HepG2 (cell line): ENCODE measurements at regions not wholly inside any gene's neighbourhood (a gene's known extent, or its start where the extent isn't known, plus 50 kb on each side); places are given as distances from the start of the nearest gene placed in this dataset.

Experiments
- ATAC-seq: fragments of 200-7000 bp; cut with Tn5 transposase; 3 replicates; pipeline ENCODE4 v1.9.1; 2020; ENCODE audit warnings: mild to moderate bottlenecking, moderate library complexity
- BruUV-seq: library from RNA; stranded (reverse); fragments of 400-500 nt; replicated peaks from 2 replicates; lab custom pipeline; 2021; lab: Mats Ljungman, UMichigan
- CTCF ChIA-PET: fragments of 300-600 bp; formaldehyde crosslinking; extraction: SDS; loops from one replicate; lab custom pipeline; 2021; ENCODE audit warnings: low total read pairs, inconsistent platforms, low intra/inter-chr PET ratio; lab: Yijun Ruan, JAX
- POLR2A ChIA-PET: fragments of 350-600 bp; sonication (Branson Sonifier 250); formaldehyde crosslinking; loops from one replicate; lab custom pipeline; 2020; ENCODE audit warnings: antibody characterized with exemption, inconsistent platforms; lab: Yijun Ruan, JAX
- DNase-seq: peaks from one replicate; pipeline ENCODE4 v3.0.0-alpha.2; 2015; ENCODE audit warnings: low spot score
- FAIRE-seq: peaks from 3 replicates; lab custom pipeline; 2011; peaks lifted over from hg19 to GRCh38; lab: Jason Lieb, UNC
- H2AFZ ChIP-seq: one replicate; pipeline ENCODE4 v1.6.1; 2011; ENCODE audit warnings: low read length, inconsistent platforms
- H3K27ac ChIP-seq: fragments of 300-600 bp; 3 replicates; pipeline ENCODE4 v1.8.0; 2011; ENCODE audit warnings: mixed run types, mild to moderate bottlenecking, mixed read lengths, low read length, inconsistent platforms; ENCODE audit not compliant: insufficient read depth; ENCODE audit errors: extremely low read length
- H3K27me3 ChIP-seq, 2 experiments: fragments of 200-600 bp in 1 of 2; 2 replicates in 1 of 2; 3 replicates in 1 of 2; pipeline versions ENCODE4 v1.6.0 to v1.8.0; 2011; ENCODE audit warnings: low read length in 2 of 2, mild to moderate bottlenecking in 2 of 2, moderate library complexity in 2 of 2, inconsistent platforms in 1 of 2; ENCODE audit not compliant: insufficient read depth in 2 of 2, control insufficient read depth in 1 of 2
- H3K36me3 ChIP-seq, 2 experiments: fragments of 200-600 bp in 1 of 2; replicated peaks in 1 of 2; 2 replicates in 1 of 2; 3 replicates in 1 of 2; pipeline versions ENCODE4 v1.5.1 to v1.8.0; 2011; ENCODE audit warnings: low read length in 2 of 2, inconsistent platforms in 1 of 2; ENCODE audit not compliant: insufficient read depth in 2 of 2, control insufficient read depth in 1 of 2
- H3K4me1 ChIP-seq: 2 replicates; pipeline ENCODE4 v1.5.1; 2012; ENCODE audit warnings: low read length, inconsistent platforms; ENCODE audit not compliant: insufficient read depth
- H3K4me2 ChIP-seq: 2 replicates; pipeline ENCODE4 v1.6.0; 2011; ENCODE audit warnings: low read depth, low read length, inconsistent platforms
- H3K4me3 ChIP-seq, 3 experiments: fragments of 200-600 bp in 1 of 3; sonication (generic), shearing (Covaris generic) in 1 of 3; replicated peaks in 1 of 3; 2 replicates each; pipeline ENCODE4 v1.5.1; 2011 to 2016; ENCODE audit warnings: low read length in 3 of 3, inconsistent platforms in 2 of 3, low read depth in 2 of 3, mild to moderate bottlenecking in 2 of 3, control low read depth in 1 of 3, mixed read lengths in 1 of 3; ENCODE audit not compliant: insufficient read depth in 1 of 3
- H3K79me2 ChIP-seq: one replicate; pipeline ENCODE4 v1.6.1; 2011; ENCODE audit warnings: low read length, inconsistent platforms; ENCODE audit not compliant: insufficient read depth
- H3K9ac ChIP-seq: 2 replicates; pipeline ENCODE4 v1.6.0; 2011; ENCODE audit warnings: mild to moderate bottlenecking, low read depth, low read length, inconsistent platforms; ENCODE audit not compliant: insufficient read depth
- H3K9me3 ChIP-seq: 2 replicates; pipeline ENCODE4 v1.5.1; 2012; ENCODE audit warnings: mild to moderate bottlenecking, low read length
- H4K20me1 ChIP-seq: 2 replicates; pipeline ENCODE4 v1.6.0; 2011; ENCODE audit warnings: inconsistent platforms, mild to moderate bottlenecking, low read length, moderate library complexity; ENCODE audit not compliant: insufficient read depth
- ARNT ChIP-seq: fragments of 450-650 bp; IDR thresholded peaks from 2 replicates; pipeline ENCODE4 v1.6.1; 2017
- ETV5 ChIP-seq: IDR thresholded peaks from 2 replicates; pipeline ENCODE4 v1.6.1; 2018; ENCODE audit warnings: missing biosample characterization, missing genetic modification reagents, inconsistent platforms, borderline replicate concordance
- GLI4 ChIP-seq: sonication (generic); formaldehyde crosslinking; IDR thresholded peaks from 2 replicates; pipeline ENCODE4 v1.5.1; 2020; ENCODE audit warnings: missing genetic modification reagents, mild to moderate bottlenecking, moderate library complexity, borderline replicate concordance
- HES4 ChIP-seq: sonication (generic); formaldehyde crosslinking; IDR thresholded peaks from 2 replicates; pipeline ENCODE4 v1.9.0; 2021; ENCODE audit warnings: mild to moderate bottlenecking, missing genetic modification reagents, borderline replicate concordance
- KLF11 ChIP-seq: IDR thresholded peaks from 2 replicates; pipeline ENCODE4 v1.6.1; 2016; ENCODE audit warnings: missing compliant biosample characterization
- KLF13 ChIP-seq: sonication (generic); formaldehyde crosslinking; IDR thresholded peaks from 2 replicates; pipeline ENCODE4 v1.4.0; 2020; ENCODE audit warnings: mild to moderate bottlenecking, missing genetic modification reagents
- NFYB ChIP-seq: sonication (generic); formaldehyde crosslinking; IDR thresholded peaks from 2 replicates; pipeline ENCODE4 v1.4.0; 2020; ENCODE audit warnings: missing genetic modification reagents
- RFXANK ChIP-seq: IDR thresholded peaks from 2 replicates; pipeline ENCODE4 v1.6.1; 2016
- RXRA ChIP-seq: sonication (generic); formaldehyde crosslinking; IDR thresholded peaks from 2 replicates; pipeline ENCODE4 v1.5.1; 2020; ENCODE audit warnings: missing genetic modification reagents
- SP4 ChIP-seq: sonication (generic); formaldehyde crosslinking; IDR thresholded peaks from 2 replicates; pipeline ENCODE4 v1.8.1; 2023; ENCODE audit warnings: mild to moderate bottlenecking, missing genetic modification reagents
- SRSF4 ChIP-seq: fragments of 200-400 bp; formaldehyde crosslinking; IDR thresholded peaks from one replicate; pipeline ENCODE4 v1.6.1; 2018; ENCODE audit warnings: mild to moderate bottlenecking, low read depth, low read length, moderate library complexity; ENCODE audit not compliant: poor library complexity, severe bottlenecking
- THAP8 ChIP-seq: sonication (generic); formaldehyde crosslinking; IDR thresholded peaks from 2 replicates; pipeline ENCODE4 v1.5.1; 2020; ENCODE audit warnings: missing genetic modification reagents, mild to moderate bottlenecking, borderline replicate concordance
- ZFP82 ChIP-seq: sonication (generic); formaldehyde crosslinking; IDR thresholded peaks from 2 replicates; pipeline ENCODE4 v1.5.1; 2020; ENCODE audit warnings: mild to moderate bottlenecking, missing genetic modification reagents, borderline replicate concordance
- ZNF207 ChIP-seq: fragments of 450-650 bp; IDR thresholded peaks from 2 replicates; pipeline ENCODE4 v1.6.1; 2016; ENCODE audit warnings: antibody characterized with exemption, borderline replicate concordance
- ZNF256 ChIP-seq: sonication (generic); formaldehyde crosslinking; conservative IDR thresholded peaks from 2 replicates; pipeline ENCODE4 v1.4.0; 2020; ENCODE audit warnings: missing genetic modification reagents
- ZNF556 ChIP-seq: sonication (generic); formaldehyde crosslinking; IDR thresholded peaks from 2 replicates; pipeline ENCODE4 v1.4.0; 2020; ENCODE audit warnings: mild to moderate bottlenecking, missing genetic modification reagents, borderline replicate concordance
- ZNF557 ChIP-seq: sonication (generic); formaldehyde crosslinking; IDR thresholded peaks from 2 replicates; pipeline ENCODE4 v1.4.0; 2020; ENCODE audit warnings: missing genetic modification reagents
- ZNF660 ChIP-seq: sonication (generic); formaldehyde crosslinking; IDR thresholded peaks from 2 replicates; pipeline ENCODE4 v1.5.1; 2020; ENCODE audit warnings: mild to moderate bottlenecking, low read depth, missing genetic modification reagents, borderline replicate concordance
- WGBS: methylation state at CpG from one replicate; pipeline ENCODE4 v1.1.6; 2017; ENCODE audit warnings: low lambda C conversion rate; 5-methylcytosine and 5-hydroxymethylcytosine counted together
- in situ Hi-C: cut with HindIII; loops from 2 replicates; pipeline ENCODE4 v1.10.0; 2017; ENCODE audit warnings: low pct_unique_long_range_greater_than_20kb; ENCODE audit not compliant: extremely low pct_ligation_motif_present
- intact Hi-C: fragments of 100-400 bp; cut with micrococcal nuclease; formaldehyde crosslinking; loops from one replicate; pipeline ENCODE4 v1.10.0; 2022; ENCODE audit not compliant: unreplicated experiment

- TF ChIP-seq ZNF660 (CRISPR knock-in tag) = no peak
Measured at GRCh38 chr12:69090722-69091121, 148.6 kb upstream of the CPSF6 start (continued).

GRCh38 chr12:69091442-69092017 lies 147.8 kb upstream of the CPSF6 start:
- TF ChIP-seq ZNF557 (CRISPR knock-in tag) = no peak
- TF ChIP-seq HES4 (CRISPR knock-in tag) = no peak
- TF ChIP-seq ARNT = no peak
- TF ChIP-seq ZFP82 = no peak
- TF ChIP-seq ZNF207 = no peak
- TF ChIP-seq NFYB = no peak
- TF ChIP-seq KLF11 = no peak
- no peak for TF ChIP-seq GLI4
- TF ChIP-seq ETV5 = no peak
- no peak for TF ChIP-seq SRSF4
- no peak for TF ChIP-seq ZNF256
- TF ChIP-seq RXRA = no peak
- TF ChIP-seq KLF13 (CRISPR knock-in tag) = no peak
- no peak for TF ChIP-seq THAP8 (CRISPR knock-in tag)
- no peak for TF ChIP-seq ZNF556
- no peak for TF ChIP-seq RFXANK (CRISPR knock-in tag)
- TF ChIP-seq SP4 (CRISPR knock-in tag) = no peak
- no peaks in the 10 kb centered on the region for H3K79me2 ChIP-seq
- in situ Hi-C loops (no loop called here), intact Hi-C loops (no loop called here)
- no peaks in the 10 kb centered on the region for H3K36me3 ChIP-seq
- no peaks in the 10 kb centered on the region for H3K9me3 ChIP-seq
- no peak overlapping the region for H3K4me3 ChIP-seq
- peaks cover 0 to 4% of the 10 kb centered on the region in 2 experiments; a peak in 1 of 5 replicates for H3K27me3 ChIP-seq
- no peaks in the 10 kb centered on the region for H4K20me1 ChIP-seq
- BruUV-seq = no TSS peak
- CTCF ChIA-PET = no interaction called here
- no peak overlapping the region for H3K9ac ChIP-seq
- no peaks in the 10 kb centered on the region for H3K4me1 ChIP-seq
- 12% methylated on average over 6 of the region's 6 CpGs for WGBS
- POLR2A ChIA-PET = no interaction called here
- H3K4me2 ChIP-seq = no peak overlapping the region
- FAIRE-seq (no peak), DNase-seq (no peak), ATAC-seq (no peak)
- H2AFZ ChIP-seq = no peak overlapping the region
- H3K27ac ChIP-seq = no peak overlapping the region
